HG03108 (cell line): ENCODE measurements at regions not wholly inside any gene's neighbourhood (a gene's known extent, or its start where the extent isn't known, plus 50 kb on each side); places are given as distances from the start of the nearest gene placed in this dataset.

Experiments
- ATAC-seq: cut with Tn5 transposase; IDR thresholded peaks from one replicate; pipeline ENCODE4 v1.9.1; 2021; ENCODE audit warnings: moderate library complexity; ENCODE audit not compliant: unreplicated experiment

DNA sequence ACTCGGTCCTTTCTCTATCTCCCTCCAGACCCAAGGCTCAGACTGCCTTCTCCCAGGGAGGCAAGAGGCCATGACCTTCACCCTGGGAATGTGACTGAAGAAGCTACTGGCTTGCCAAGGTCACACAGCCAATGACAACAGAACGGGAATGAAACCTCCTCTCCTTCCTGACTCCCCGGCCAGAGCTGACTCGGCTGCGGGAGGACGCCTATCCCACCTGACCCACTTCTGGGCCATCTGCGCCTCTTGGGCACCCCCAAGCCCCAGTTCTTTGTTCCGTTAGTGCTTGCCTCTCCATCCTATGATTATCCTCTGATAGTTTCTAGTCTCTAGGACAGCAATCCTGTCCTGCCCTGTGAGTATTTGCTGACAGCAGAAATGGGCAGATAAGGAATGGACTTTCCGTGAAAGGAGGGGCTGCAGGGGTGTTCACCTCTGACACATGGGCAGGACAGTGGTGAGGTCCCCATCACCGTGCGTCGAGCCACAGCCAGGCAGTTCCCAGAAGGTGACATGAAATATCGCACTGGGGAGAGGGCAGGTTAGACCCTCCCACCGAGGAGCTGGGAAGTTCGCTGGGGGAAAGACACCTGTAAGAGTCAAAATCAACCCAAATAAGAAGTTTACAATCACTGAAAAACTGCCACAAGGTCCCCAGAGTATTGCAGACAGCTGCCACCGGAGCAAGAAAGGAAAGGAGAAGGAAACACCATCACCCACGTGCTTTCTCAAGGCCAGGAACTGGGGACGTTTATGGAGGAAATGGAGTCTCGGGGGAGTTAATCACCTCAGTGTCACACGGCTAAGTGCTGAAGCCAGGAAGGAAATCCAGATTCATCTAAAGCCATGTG lies 63.0 kb downstream of the INSIG1 start:
- ATAC-seq: no peak

DNA sequence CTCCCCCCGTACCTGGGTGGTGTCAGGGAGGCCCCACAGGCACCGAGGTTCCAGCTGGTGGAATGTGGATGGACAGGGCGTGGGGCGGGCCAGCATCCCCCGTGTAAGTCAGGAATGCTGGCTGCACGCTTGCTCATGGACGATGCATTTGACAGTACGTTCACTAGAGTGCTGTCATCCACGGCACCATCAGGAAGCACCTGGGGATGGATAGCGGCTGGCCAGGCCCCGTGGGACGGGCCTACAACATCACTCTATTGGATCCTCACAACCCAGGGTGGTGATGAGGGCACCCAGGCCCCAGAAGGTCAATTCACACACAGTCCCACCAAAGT lies 63.6 kb downstream of the INSIG1 start:
- no peak for ATAC-seq

DNA sequence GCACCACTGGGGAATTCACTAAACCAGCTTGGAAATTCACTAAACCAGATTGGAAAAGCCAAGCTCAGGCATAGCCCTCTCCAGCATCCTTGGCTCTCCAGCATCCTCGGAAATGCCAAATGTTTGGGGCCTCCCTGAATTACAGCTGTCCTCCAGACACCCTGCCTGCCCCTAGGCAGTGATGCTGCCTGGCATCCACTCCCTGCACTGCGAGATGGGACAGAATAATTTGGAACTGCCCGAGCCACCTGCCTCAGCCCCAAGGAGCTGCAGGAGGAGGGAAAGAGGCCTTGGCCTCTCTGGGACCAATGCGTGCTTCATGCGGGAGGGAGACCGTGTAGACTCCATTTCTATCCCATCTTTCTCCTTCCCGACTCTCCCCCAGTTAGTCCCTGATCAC lies 64.3 kb downstream of the INSIG1 start:
- ATAC-seq: no peak

DNA sequence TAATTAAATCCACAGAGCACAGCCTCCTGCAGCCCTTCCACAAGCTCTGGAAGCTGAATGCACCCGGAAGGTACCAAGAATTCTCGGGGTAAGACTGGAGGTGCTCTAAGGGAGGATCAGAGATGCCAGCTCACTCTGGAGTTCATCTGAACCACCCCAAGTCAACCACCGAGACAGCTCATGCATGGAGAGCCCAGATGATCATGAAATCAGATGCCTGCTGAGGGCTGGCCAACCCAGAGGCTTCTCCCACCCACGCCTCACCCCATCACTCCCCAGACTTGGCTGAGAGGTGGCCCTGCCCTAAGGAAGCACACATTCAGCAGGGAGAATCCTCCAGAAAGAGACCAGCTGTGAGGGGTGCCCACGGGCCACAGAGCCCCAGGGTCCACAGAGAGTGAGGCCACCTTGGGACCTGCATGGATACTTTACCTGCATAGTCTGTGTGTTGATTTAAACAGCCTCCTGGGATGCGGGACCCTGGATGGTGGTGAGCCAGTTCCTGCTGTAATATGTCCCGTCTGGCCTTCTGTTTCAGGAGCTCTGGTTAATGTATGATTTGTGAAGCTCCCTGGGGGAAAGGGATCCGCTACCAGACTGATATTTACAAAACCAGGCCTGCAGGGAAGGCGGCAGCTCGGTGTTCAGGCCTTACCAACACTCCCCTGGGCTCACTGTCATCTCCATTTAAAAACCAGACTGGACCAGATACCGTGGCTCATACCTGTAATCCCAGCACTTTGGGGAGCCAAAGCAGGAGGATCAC lies 64.9 kb downstream of the INSIG1 start:
- no peak for ATAC-seq

DNA sequence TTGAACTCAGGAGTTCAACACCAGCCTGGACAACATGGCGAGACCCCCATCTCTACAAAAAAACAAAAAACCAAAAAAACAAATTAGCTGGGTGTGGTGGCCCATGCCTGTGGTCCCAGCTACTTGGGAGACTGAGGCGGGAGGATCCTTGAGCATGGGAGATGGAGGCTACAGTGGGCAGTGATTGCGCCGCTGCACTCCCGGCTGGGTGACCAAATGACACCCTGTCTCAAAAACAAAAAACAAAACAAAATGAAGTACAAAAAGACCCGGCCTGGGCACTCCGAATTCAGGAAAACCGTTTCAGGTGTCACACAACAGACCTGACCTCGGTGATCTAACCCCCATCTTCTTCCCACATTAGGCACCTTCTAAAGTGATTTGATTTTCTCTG lies 65.5 kb downstream of the INSIG1 start:
- ATAC-seq: no peak

DNA sequence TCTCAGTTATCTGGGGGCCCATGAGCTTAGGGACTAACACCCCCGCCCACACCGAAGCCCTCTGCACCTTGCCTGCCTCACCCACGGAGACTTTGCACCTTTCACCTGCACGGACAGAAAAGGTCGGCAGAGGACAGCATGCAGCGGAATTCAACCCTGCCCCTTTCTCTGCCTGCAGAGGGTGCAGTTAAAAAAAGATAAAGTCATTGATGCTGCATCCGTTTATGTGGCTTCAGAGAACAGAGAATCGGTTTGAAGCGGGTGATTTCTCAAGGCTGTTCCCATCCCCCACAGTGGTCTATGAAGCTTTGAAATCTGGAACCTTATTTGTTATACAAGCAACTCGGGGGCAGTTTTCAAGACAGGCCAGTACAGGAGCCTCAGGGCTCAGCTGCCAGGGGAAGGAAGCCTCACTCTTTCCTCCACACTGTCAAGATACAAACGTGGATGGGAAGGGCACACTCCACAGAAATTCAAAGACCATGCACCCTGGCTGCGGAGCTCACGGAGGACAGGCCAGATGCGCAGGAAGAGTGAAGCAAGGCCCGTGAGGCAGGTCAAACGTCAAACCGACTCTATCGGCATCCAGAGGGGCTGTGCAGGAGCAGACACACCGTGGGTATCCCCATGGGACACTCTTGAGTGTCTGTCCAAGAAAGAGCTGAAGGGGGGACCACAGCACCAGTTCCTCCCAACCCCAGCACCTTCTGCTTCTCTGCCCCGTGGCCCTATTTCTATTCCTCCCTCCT lies 66.3 kb downstream of the INSIG1 start:
- ATAC-seq: no peak

DNA sequence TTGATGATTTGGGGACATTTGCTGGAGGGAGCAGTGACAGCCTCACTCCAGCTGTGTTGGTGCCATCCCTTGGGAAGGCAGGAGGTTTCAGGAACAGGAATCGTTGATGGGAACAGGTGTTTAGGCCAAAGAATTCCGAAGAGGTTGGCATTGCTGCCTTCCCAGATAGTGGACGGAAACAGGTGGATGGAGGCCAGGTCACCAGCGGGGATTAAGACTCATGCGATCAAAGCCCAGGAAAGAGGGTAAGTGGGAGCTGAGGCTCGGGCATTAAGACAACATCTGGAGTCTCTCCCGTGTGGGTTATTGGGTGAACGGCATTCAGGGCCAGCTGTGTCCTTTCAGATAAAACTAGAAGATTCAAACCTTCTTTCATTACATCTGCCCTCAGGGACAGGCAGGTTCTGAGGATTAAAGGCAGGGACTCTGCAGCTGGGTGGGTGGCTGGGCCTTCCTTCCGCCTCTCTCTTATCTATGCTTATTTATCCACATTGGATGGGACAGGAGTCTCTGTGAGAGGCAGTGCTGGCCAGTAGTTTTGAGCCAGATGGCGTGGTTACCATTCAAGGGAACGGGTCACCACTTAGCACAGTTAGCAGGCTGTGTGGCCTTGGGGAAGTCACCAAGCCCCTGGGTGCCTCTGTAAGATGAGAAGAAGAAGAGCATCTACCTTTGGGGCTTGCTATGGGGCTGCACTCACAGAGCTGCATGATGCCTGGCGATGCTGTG lies 67.6 kb downstream of the INSIG1 start:
- ATAC-seq: no peak

DNA sequence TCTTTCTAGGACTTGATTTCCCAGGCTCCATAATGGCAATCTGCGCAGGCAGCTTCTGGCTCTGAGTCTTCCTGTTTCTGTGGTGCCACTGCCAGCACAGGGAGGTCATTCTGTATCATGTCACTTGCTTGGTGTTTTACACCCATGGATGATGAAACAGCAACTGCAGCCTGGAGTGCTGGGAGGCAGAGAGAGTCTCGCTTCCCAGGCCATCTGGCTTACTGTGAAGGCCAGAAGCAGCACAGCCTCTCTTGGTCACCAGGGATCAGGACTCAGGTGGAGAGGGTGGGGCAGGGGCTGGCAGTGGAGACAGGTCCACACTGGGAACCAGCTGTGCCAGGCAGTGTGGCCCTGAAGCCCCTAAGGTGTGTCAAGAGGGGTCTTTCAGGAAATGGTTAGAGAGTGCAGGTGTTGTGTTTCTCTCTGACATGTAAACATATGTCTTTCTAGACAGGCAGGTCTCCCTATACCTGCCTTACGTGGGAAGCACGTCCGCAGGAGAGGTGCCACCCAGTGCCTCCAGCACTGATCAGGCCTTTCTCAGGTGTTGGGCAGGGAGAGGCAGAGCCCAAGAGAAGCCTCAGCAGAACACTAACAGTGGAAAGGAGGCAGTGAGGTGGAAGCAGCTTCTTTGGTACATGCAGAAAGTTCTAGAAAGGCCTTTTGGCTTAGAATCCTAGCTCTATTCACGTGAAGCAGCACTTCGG lies 71.4 kb downstream of the INSIG1 start:
- no peak for ATAC-seq

DNA sequence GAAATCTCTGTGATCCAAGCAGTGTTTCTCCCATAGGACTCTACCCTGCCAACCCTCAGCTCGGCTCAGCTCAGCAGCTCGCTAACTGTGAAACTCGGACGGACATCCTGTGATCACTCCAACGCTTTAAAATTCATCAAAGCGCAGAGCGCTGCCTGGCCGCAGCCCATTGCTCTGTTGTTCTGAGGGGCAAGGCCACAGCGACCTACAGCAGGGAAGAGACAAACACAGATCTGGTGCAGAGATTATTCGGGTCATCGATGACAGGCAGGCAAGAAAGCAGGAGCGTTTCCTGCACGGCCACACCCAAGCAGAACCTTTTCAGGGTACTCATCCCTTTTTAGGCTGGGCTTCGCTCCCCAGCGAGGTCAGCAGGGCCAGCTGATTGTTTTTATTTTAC lies 72.1 kb downstream of the INSIG1 start:
- no peak for ATAC-seq

DNA sequence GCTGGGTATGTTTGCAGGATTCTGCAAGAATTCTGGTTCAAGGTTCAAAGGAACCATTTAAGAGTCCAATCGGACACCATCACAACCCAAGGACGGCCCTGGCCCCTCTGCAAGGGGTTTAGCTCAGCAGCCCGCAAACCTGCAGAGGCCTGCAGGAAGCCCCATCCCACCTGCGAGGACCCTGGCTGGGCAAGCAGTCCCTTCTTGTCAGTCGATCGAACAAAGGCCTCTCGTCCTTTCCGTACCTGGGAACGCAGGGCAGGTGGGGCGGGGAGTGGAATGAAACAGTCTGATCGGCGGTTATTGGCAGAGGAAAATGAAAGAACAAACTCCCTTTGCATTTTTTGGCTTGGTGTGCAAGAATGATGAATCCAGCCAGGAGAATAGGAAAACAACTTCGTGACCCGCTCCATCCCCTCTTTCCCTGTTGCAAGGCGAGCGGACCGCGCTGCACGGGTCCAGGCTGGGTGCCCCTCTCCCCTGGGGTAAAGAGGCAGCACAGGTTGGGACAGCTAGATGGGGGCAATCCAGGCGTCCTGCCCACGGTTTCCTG lies 73.7 kb downstream of the INSIG1 start:
- no peak for ATAC-seq

DNA sequence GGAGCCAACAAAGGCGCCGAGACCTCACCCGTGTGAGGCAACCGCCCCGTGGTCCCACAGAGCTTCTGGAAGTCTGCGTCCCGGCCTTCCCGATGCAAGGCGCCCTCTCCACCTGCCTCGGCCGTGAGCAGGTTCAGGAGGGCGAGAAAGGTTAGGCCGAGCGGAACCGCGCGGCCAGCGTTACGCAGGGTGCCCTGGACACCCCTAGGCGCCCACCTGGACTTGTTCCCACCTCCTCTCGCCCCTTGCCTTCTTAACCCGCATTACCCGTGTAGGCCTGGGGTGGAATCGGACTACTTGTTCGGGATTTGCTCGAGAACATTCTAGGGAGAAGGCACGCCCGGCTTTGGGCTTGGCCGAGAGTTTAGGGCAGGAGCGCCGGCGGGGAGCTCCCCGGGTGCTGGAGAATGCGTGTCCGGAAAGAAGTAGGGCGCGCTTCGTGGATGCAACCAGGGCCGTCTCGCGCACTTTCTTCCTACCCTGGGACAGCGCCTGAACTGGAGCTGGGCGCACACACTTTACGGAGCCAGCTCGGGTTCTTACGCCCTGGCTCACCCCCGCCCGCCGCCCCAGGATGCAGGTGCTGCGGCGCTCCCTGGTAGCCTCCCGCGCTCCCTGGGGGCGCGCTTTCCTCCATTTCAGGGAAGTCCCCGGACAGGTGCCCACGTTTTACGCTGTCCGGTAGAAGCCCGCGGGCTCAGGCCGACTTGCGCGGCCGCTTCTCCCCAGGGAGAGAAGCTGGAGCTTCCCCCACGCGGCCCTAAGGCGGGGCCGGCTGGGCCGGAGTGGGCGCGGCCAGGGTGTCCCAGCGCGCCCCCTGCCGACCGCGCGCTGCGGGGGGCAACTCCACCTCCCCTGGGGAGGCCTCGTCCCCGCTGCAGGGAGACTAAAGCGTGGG lies 74.5 kb downstream of the INSIG1 start:
- ATAC-seq: no peak

DNA sequence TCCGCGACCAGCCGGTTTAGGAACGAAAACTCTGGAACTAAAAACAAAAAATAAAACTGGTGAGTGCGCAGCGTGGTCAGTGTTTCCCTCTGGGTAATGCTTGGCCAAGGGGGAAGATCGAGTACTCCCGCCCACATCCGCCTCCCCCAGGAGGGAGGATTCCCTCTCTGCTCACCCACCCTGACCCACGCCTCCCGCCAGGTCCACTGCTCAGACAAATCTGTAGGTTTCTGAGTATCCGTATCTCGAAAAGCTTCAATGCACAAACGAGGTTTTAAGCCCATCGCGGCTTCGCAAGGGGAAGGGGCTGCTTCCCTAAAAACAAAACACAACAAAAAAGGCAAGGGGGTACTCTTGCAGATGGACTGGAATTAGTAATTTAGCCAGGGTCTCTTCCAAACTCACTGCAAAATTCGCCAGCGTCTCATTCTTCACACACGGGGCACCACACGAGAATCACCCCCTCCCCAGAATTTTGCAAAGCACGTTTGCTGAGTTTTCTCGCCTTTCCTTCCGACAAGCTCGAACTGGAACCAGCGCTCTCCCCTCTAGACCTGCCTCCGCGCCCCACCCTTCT lies 75.2 kb downstream of the INSIG1 start:
- ATAC-seq: no peak

DNA sequence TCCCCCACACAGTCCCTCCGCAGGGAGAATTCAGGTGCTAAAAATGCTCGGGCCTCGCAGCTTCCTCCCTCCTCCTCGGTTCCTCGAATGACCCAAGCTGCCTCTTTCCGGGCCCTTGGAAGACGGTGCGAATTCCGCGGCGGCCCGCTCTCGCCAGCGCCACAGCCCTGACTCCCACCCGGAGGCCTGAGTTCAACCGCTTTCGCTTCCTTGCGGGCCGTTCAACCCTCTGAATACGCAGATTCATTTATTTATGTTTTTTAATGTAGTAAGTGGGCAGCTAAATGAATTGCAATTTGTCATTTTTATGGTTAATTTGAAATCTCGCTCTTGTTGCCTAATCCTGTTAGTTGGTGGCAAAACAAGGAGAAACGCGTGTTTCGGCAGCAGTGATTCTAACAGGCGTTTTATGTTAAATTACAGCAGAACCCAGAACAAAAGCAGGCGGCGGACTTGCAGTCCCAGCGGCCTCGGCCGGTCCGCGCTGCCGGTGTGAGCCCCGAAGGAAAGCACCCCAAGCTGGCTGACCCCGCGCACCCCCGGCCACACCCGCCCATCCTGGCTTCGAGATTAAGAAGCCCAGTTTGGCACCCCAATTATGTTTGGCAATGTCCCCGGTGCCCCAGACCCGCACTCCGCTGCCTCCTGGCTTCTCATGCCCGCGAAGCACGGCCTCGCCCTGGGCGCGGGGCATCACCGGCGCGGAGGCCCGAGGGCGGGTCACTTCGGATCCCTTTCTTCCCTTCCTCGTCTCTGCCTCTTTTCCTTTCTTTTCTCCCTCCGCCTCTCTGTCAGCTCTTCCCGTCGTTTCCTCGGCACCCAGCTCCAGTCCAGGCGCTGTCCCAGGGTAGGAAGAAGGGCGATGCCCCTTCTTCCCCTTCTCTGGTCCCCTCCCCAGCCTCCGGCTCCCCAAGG lies 75.9 kb downstream of the INSIG1 start:
- no peak for ATAC-seq

DNA sequence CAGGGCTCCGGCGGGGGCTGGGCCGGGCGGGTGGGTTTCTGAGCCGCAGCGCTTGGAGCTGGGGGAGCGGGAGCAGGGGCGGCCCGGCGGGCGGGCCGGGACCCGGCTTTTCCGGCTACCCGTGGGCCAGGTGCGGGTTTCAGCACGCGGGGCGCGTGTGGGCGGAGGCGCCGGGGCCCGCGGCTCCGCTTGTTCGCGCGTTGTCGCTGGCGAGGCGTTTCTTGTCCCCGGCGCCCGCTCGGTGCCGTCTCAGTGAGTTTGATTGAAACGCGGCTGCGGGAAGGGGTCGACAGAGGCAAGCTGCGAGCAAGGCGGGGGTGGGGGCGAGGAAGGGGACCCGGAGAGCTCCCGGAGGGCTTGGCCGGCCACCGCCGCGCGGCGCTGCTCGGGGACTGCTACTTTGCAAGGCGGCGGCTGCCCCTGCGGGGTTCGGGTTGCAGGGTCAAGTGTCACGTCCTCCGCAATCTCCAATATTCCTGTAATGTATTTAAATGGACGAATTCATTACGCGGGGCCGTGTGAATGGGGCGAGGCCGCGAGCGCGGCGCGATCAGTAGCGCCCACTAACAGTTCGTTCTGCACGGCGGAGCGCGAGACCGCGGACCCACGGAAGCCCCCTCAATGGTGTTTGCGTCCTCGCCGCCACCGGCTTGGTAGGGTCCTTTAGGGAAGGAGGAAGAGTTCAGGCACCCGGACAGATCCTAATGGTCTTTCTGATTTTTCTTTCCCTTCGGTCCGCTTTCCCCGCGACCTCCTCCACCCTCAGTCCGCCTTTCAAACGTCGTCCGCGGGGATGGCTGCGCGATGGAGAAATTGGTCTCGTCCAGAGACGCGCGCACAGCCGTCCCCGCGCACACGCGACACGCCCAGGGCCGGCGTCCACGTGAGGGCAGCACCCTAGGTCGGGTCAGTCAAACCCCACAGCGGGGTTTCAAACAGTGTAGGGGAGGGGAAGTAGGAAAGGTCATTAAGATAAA lies 76.9 kb downstream of the INSIG1 start:
- ATAC-seq: no peak

DNA sequence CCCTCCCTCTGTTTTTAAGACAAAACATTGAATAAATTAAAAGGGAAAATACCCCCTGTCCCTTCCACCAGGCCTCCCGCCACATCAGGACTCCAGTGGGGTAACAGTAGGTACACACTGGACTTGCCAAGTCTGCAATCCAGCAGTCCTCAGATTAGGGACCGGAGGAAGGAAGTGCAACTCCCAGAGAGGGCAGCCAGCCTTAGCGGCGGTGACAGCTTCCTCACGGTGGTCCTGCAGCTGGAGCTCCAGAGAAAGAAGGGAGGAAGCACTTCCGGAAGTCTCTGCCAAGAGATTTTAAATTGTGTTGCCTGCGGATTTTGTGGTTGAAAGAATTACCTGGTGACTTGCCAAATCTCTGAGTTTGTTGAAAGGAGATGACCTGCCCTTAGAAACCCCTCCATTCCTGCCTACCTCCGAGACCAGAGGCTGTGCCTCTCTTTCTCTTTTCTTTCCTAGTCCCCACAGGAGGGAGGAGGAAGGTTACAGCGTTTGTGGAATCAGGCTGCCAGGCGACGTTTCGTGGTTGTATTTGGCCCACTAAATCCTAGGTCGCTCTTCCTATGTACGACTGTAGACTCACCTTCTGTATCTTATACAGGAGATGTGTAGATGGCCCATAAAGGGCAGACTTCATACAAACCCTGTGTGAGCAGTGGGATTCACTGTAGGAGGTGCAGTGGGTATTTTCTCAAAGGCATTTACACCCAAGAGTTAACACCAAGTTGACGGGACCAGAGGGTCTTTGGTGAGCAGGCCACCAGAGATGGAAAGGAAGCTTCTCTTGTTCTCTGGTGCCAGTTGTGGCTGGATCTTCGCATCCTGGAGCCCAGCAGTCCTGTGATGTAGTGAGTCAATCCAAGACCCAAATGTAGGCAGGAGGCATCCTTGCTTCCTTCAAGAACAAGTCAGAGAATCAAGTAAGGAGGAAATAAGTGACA lies 77.9 kb downstream of the INSIG1 start:
- ATAC-seq: no peak
